MM.1S (cell line): ENCODE measurements at regions not wholly inside any gene's neighbourhood (a gene's known extent, or its start where the extent isn't known, plus 50 kb on each side); places are given as distances from the start of the nearest gene placed in this dataset.

ENCODE experiments used
- DNase-seq: peaks from one replicate; pipeline ENCODE4 v3.0.0-alpha.2; 2015
- H2AFZ ChIP-seq: fragments of 300-600 bp; sonication (generic); 2 replicates; pipeline ENCODE4 v1.6.0; 2016; ENCODE audit warnings: antibody characterized with exemption, low read length
- H3F3A ChIP-seq: fragments of 300-600 bp; sonication (generic); 2 replicates; pipeline ENCODE4 v1.6.1; 2016; ENCODE audit warnings: mild to moderate bottlenecking, antibody characterized with exemption, low read length, moderate library complexity, mixed read lengths; ENCODE audit not compliant: insufficient read depth
- H3K27ac ChIP-seq: fragments of 300-600 bp; sonication (generic); 2 replicates; pipeline ENCODE4 v1.5.1; 2016; ENCODE audit warnings: mild to moderate bottlenecking, low read length
- H3K27me3 ChIP-seq: fragments of 300-600 bp; sonication (generic); replicated peaks from 2 replicates; pipeline ENCODE4 v1.6.0; 2016; ENCODE audit warnings: low read length; ENCODE audit not compliant: insufficient read depth
- H3K36me3 ChIP-seq: fragments of 300-600 bp; sonication (generic); replicated peaks from 2 replicates; pipeline ENCODE4 v1.6.1; 2016; ENCODE audit warnings: mild to moderate bottlenecking, low read length, mixed read lengths; ENCODE audit not compliant: insufficient read depth
- H3K4me1 ChIP-seq: fragments of 300-600 bp; sonication (generic); 2 replicates; pipeline ENCODE4 v1.6.1; 2016; ENCODE audit warnings: low read length, mixed read lengths
- H3K4me2 ChIP-seq: fragments of 300-600 bp; sonication (generic); 2 replicates; pipeline ENCODE4 v1.6.0; 2016; ENCODE audit warnings: low read depth, low read length
- H3K4me3 ChIP-seq: fragments of 300-600 bp; sonication (generic); 2 replicates; pipeline ENCODE4 v1.5.1; 2016; ENCODE audit warnings: low read length, mixed read lengths
- H3K79me2 ChIP-seq: fragments of 300-600 bp; sonication (generic); 2 replicates; pipeline ENCODE4 v1.6.1; 2016; ENCODE audit warnings: mixed run types, low read length, mixed read lengths
- H3K9ac ChIP-seq: fragments of 300-600 bp; sonication (generic); 2 replicates; pipeline ENCODE4 v1.6.1; 2016; ENCODE audit warnings: low read length, mixed read lengths
- H3K9me2 ChIP-seq: fragments of 300-600 bp; sonication (generic); replicated peaks from 2 replicates; pipeline ENCODE4 v1.6.1; 2016; ENCODE audit warnings: mild to moderate bottlenecking, low read length, mixed read lengths; ENCODE audit not compliant: insufficient read depth
- H3K9me3 ChIP-seq: fragments of 300-600 bp; sonication (generic); replicated peaks from 2 replicates; pipeline ENCODE4 v1.6.1; 2016; ENCODE audit warnings: mild to moderate bottlenecking, low read length, mixed read lengths; ENCODE audit not compliant: insufficient read depth
- H4K20me1 ChIP-seq: fragments of 300-600 bp; sonication (generic); 2 replicates; pipeline ENCODE4 v1.6.1; 2016; ENCODE audit warnings: mild to moderate bottlenecking, low read length, moderate library complexity, mixed read lengths; ENCODE audit not compliant: insufficient read depth
- EZH2 ChIP-seq: fragments of 300-600 bp; sonication (generic); optimal IDR thresholded peaks from 2 replicates; pipeline ENCODE3; 2017; ENCODE audit warnings: low read depth, mild to moderate bottlenecking, antibody characterized with exemption, low read length, mixed read lengths
- EZH2phosphoT487 ChIP-seq: fragments of 300-600 bp; sonication (generic); IDR thresholded peaks from 2 replicates; pipeline ENCODE4 v1.6.1; 2018; ENCODE audit warnings: antibody characterized with exemption, low read length
- TF ChIP-seq, protein P1 (sequence below): fragments of 300-600 bp; sonication (generic); IDR thresholded peaks from 2 replicates; pipeline ENCODE4 v1.5.1; 2016; ENCODE audit warnings: antibody characterized with exemption, low read length, mixed read lengths

GRCh38 chr14:48925184-48925583 lies 661.0 kb downstream of the RPS29 start:
- H3K36me3 ChIP-seq = no peaks in the 10 kb centered on the region
- H3K4me3 ChIP-seq = no peak overlapping the region
- H3K27me3 ChIP-seq = no peaks in the 10 kb centered on the region
- H3K9me2 ChIP-seq = no peaks in the 10 kb centered on the region
- DNase-seq = no peak
- no peaks in the 10 kb centered on the region for H3K4me1 ChIP-seq
- no peak overlapping the region for H2AFZ ChIP-seq
- no peak overlapping the region for H3K9ac ChIP-seq
- H3K4me2 ChIP-seq = no peak overlapping the region
- no peaks in the 10 kb centered on the region for H3F3A ChIP-seq
- H3K79me2 ChIP-seq = no peaks in the 10 kb centered on the region
- no peaks in the 10 kb centered on the region for H3K9me3 ChIP-seq
- TF ChIP-seq EZH2 = no peak
- TF ChIP-seq, protein P1, sequence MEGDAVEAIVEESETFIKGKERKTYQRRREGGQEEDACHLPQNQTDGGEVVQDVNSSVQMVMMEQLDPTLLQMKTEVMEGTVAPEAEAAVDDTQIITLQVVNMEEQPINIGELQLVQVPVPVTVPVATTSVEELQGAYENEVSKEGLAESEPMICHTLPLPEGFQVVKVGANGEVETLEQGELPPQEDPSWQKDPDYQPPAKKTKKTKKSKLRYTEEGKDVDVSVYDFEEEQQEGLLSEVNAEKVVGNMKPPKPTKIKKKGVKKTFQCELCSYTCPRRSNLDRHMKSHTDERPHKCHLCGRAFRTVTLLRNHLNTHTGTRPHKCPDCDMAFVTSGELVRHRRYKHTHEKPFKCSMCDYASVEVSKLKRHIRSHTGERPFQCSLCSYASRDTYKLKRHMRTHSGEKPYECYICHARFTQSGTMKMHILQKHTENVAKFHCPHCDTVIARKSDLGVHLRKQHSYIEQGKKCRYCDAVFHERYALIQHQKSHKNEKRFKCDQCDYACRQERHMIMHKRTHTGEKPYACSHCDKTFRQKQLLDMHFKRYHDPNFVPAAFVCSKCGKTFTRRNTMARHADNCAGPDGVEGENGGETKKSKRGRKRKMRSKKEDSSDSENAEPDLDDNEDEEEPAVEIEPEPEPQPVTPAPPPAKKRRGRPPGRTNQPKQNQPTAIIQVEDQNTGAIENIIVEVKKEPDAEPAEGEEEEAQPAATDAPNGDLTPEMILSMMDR = no peak
- TF ChIP-seq EZH2phosphoT487 = no peak
- H3K27ac ChIP-seq = no peak overlapping the region
- H4K20me1 ChIP-seq = no peaks in the 10 kb centered on the region

DNA sequence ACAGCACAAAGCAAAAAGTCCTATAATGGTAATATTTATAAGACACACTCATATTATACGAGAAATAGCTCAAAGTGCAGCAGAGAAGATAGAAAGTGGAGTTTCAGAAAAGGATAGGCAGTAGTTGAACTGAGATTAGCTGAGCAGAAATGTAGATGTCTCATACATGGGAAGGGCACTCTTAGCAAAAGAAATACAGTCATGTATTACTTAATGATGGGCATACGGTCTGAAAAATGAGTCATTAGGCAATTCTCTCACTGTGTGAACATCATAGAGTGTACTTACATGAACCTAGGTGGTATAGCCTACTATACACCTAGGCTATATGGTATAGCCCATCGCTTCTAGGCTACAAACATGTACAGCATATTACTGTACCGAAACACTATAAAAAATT lies 671.3 kb downstream of the RPS29 start:
- H3K36me3 ChIP-seq = no peaks in the 10 kb centered on the region
- no peak overlapping the region for H3K4me2 ChIP-seq
- no peak for DNase-seq
- H2AFZ ChIP-seq = no peak overlapping the region
- H3K4me1 ChIP-seq = no peaks in the 10 kb centered on the region
- H3F3A ChIP-seq = no peaks in the 10 kb centered on the region
- no peaks in the 10 kb centered on the region for H3K9me3 ChIP-seq
- H3K79me2 ChIP-seq = no peaks in the 10 kb centered on the region
- H3K27me3 ChIP-seq = no peaks in the 10 kb centered on the region
- no peaks in the 10 kb centered on the region for H4K20me1 ChIP-seq
- TF ChIP-seq EZH2 (no peak), EZH2phosphoT487 (no peak)
- TF ChIP-seq, protein P1 = no peak
- H3K4me3 ChIP-seq = no peak overlapping the region
- no peaks in the 10 kb centered on the region for H3K9me2 ChIP-seq
- no peak overlapping the region for H3K27ac ChIP-seq
- H3K9ac ChIP-seq = no peak overlapping the region

GRCh38 chr14:48914382-48914781 lies 671.8 kb downstream of the RPS29 start:
- Histone ChIP-seq H3K9me2 (no peaks in the 10 kb centered on the region), H3K9me3 (no peaks in the 10 kb centered on the region), H4K20me1 (no peaks in the 10 kb centered on the region), H3K27me3 (no peaks in the 10 kb centered on the region), H3K4me2 (no peak overlapping the region), H3K9ac (no peak overlapping the region), H3K4me3 (no peak overlapping the region), H3K36me3 (no peaks in the 10 kb centered on the region), H3K27ac (no peak overlapping the region), H2AFZ (no peak overlapping the region), H3K79me2 (no peaks in the 10 kb centered on the region), H3K4me1 (no peaks in the 10 kb centered on the region), H3F3A (no peaks in the 10 kb centered on the region)
- TF ChIP-seq, protein P1 = no peak
- TF ChIP-seq EZH2 = no peak
- TF ChIP-seq EZH2phosphoT487 = no peak
- DNase-seq = no peak
